GM21423 (cell line): ENCODE measurements at regions not wholly inside any gene's neighbourhood (a gene's known extent, or its start where the extent isn't known, plus 50 kb on each side); places are given as distances from the start of the nearest gene placed in this dataset.

Source experiments
- ATAC-seq: cut with Tn5 transposase; IDR thresholded peaks from one replicate; pipeline ENCODE4 v1.9.1; 2021; ENCODE audit warnings: mild to moderate bottlenecking, moderate library complexity; ENCODE audit not compliant: unreplicated experiment

GRCh38 chr16:85306793-85307551, 194.7 kb upstream of the CIBAR2 start:
- ATAC-seq = no peak

- no peak for ATAC-seq
Observed at GRCh38 chr16:85307552-85308364, 195.5 kb upstream of the CIBAR2 start.

- no peak for ATAC-seq
Observed at GRCh38 chr16:85308611-85309540, 196.6 kb upstream of the CIBAR2 start.

GRCh38 chr16:85309656-85310587, 197.7 kb upstream of the CIBAR2 start:
- no peak for ATAC-seq

GRCh38 chr16:85310868-85311585, 198.8 kb upstream of the CIBAR2 start:
- ATAC-seq = no peak

GRCh38 chr16:85311741-85312140, 199.5 kb upstream of the CIBAR2 start:
- ATAC-seq = no peak

GRCh38 chr16:85312174-85312573, 199.9 kb upstream of the CIBAR2 start:
- no peak for ATAC-seq

- no peak for ATAC-seq
Observed at GRCh38 chr16:85312642-85313525, 200.6 kb upstream of the CIBAR2 start.

GRCh38 chr16:85313526-85314301, 201.4 kb upstream of the CIBAR2 start:
- ATAC-seq = no peak

GRCh38 chr16:85314512-85314971, 202.3 kb upstream of the CIBAR2 start:
- ATAC-seq = no peak

- no peak for ATAC-seq
Observed at GRCh38 chr16:85315866-85316265, 203.6 kb upstream of the CIBAR2 start.

- no peak for ATAC-seq
Observed at GRCh38 chr16:85316321-85316919, 204.1 kb upstream of the CIBAR2 start.

- no peak for ATAC-seq
Observed at GRCh38 chr16:85316944-85317343, 204.7 kb upstream of the CIBAR2 start.

GRCh38 chr16:85317704-85318103, 205.4 kb upstream of the CIBAR2 start:
- ATAC-seq = no peak

GRCh38 chr16:85319208-85319983, 207.1 kb upstream of the CIBAR2 start:
- no peak for ATAC-seq

GRCh38 chr16:85319984-85320440, 207.7 kb upstream of the CIBAR2 start:
- ATAC-seq = no peak
